CD4-positive, alpha-beta T cell (primary cell): ENCODE measurements at regions not wholly inside any gene's neighbourhood (a gene's known extent, or its start where the extent isn't known, plus 50 kb on each side); places are given as distances from the start of the nearest gene placed in this dataset.
"Not testable (repeated sequence)": the region's sequence is repeated elsewhere in the genome, so short reads cannot be mapped to it uniquely, and the experiment has no call there.

Experiments
- ATAC-seq: fragments of 200-7000 bp; cut with Tn5 transposase; one replicate; pipeline ENCODE4 v1.10.0; 2022; ENCODE audit warnings: mild to moderate bottlenecking; ENCODE audit not compliant: poor library complexity
- CTCF ChIA-PET: fragments of 350-600 bp; sonication (Branson Sonifier 250); formaldehyde crosslinking; loops from one replicate; lab custom pipeline; 2021; ENCODE audit warnings: antibody characterized with exemption, inconsistent platforms; lab: Charles Lee
- POLR2A ChIA-PET: fragments of 350-600 bp; sonication (Branson Sonifier 250); formaldehyde crosslinking; loops from one replicate; lab custom pipeline; 2021; ENCODE audit warnings: antibody characterized with exemption, inconsistent platforms; lab: Charles Lee
- DNase-seq, 14 experiments: peaks; one replicate each; pipeline ENCODE4 v3.0.0-alpha.2; 2013 to 2020; ENCODE audit warnings: mixed read lengths in 2 of 14
- H3K27ac ChIP-seq, 2 donors: one replicate each; pipeline versions ENCODE4 v1.5.1 to v1.7.0; 2013; ENCODE audit warnings: low read length in 2 of 2, low read depth in 1 of 2, mild to moderate bottlenecking in 1 of 2
- H3K27me3 ChIP-seq, 2 experiments: 1 replicate in 1 of 2; 2 replicates in 1 of 2; pipeline versions ENCODE4 v1.6.1 to v1.7.0; 2013; ENCODE audit warnings: low read length in 2 of 2, control low read depth in 1 of 2, mild to moderate bottlenecking in 1 of 2, moderate library complexity in 1 of 2; ENCODE audit not compliant: insufficient read depth in 2 of 2, control insufficient read depth in 1 of 2
- H3K36me3 ChIP-seq: one replicate; pipeline ENCODE4 v1.6.1; 2013; ENCODE audit warnings: low read length, control low read depth; ENCODE audit not compliant: insufficient read depth
- H3K4me1 ChIP-seq: one replicate; pipeline ENCODE4 v1.6.1; 2013; ENCODE audit warnings: low read length, control low read depth; ENCODE audit not compliant: insufficient read depth
- H3K4me3 ChIP-seq: one replicate; pipeline ENCODE4 v1.5.1; 2013; ENCODE audit warnings: mild to moderate bottlenecking, low read length, moderate library complexity
- H3K9me3 ChIP-seq, 2 experiments: 1 replicate in 1 of 2; 2 replicates in 1 of 2; pipeline versions ENCODE4 v1.6.1 to v1.7.0; 2013; ENCODE audit warnings: low read length in 2 of 2, mild to moderate bottlenecking in 2 of 2, control low read depth in 1 of 2, moderate library complexity in 1 of 2; ENCODE audit not compliant: control insufficient read depth in 1 of 2, insufficient read depth in 1 of 2
- H3K27ac Mint-ChIP-seq: one replicate; pipeline ENCODE4 v1.8.0; 2020; ENCODE audit warnings: mixed read lengths
- H3K27me3 Mint-ChIP-seq: one replicate; pipeline ENCODE4 v1.8.0; 2021; ENCODE audit warnings: mixed read lengths
- H3K36me3 Mint-ChIP-seq: one replicate; pipeline ENCODE4 v1.8.0; 2021; ENCODE audit warnings: low read depth, mixed read lengths
- H3K4me1 Mint-ChIP-seq: one replicate; pipeline ENCODE4 v1.8.0; 2021; ENCODE audit warnings: low read depth, mixed read lengths
- H3K4me3 Mint-ChIP-seq: one replicate; pipeline ENCODE4 v1.8.0; 2020; ENCODE audit warnings: mild to moderate bottlenecking, mixed read lengths
- H3K9me3 Mint-ChIP-seq: one replicate; pipeline ENCODE4 v1.8.0; 2020; ENCODE audit warnings: mixed read lengths
- intact Hi-C, 2 experiments: fragments of 100-400 bp; cut with DNase I in 1 of 2; cut with micrococcal nuclease in 1 of 2; formaldehyde crosslinking; loops; one replicate each; pipeline versions ENCODE4 v1.15.1 to v1.9.0; 2023 to 2025; cut with DNase I, micrococcal nuclease
- TF ChIP-seq, protein P1 (sequence below): fragments of 200-600 bp; IDR thresholded peaks from one replicate; pipeline ENCODE4 v1.8.0; 2022; ENCODE audit warnings: antibody characterized with exemption, mild to moderate bottlenecking

DNA sequence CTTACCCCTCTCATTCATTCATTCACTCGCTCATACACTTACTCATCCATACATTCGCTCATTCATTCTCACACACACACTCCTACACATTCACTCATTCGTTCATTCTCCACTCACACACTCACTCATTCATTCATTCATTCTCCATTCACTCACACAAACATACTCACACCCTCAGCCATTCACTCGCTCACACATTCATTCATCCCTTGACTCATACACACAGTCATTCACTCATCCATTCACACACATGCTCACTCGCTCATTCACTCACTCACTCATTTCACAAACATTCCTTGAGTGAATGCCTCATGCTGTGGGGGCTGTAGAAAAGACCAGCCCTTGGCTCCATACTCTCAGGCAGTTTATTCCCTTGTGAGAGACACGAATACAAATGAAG is 151.1 kb upstream of the MAMLD1 start:
- H3K27me3 ChIP-seq, result no peaks in the 10 kb centered on the region
- H3K4me3 ChIP-seq, result no peak overlapping the region
- Mint-ChIP-seq H3K27me3 (no peaks in the 10 kb centered on the region), H3K36me3 (no peaks in the 10 kb centered on the region), H3K9me3 (no peaks in the 10 kb centered on the region), H3K27ac (no peak overlapping the region), H3K4me3 (no peak overlapping the region), H3K4me1 (no peaks in the 10 kb centered on the region)
- TF ChIP-seq, protein P1, sequence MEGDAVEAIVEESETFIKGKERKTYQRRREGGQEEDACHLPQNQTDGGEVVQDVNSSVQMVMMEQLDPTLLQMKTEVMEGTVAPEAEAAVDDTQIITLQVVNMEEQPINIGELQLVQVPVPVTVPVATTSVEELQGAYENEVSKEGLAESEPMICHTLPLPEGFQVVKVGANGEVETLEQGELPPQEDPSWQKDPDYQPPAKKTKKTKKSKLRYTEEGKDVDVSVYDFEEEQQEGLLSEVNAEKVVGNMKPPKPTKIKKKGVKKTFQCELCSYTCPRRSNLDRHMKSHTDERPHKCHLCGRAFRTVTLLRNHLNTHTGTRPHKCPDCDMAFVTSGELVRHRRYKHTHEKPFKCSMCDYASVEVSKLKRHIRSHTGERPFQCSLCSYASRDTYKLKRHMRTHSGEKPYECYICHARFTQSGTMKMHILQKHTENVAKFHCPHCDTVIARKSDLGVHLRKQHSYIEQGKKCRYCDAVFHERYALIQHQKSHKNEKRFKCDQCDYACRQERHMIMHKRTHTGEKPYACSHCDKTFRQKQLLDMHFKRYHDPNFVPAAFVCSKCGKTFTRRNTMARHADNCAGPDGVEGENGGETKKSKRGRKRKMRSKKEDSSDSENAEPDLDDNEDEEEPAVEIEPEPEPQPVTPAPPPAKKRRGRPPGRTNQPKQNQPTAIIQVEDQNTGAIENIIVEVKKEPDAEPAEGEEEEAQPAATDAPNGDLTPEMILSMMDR, result no peak
- no peak overlapping the region for H3K27ac ChIP-seq
- DNase-seq, result no peak
- POLR2A ChIA-PET, result no interaction called here
- H3K36me3 ChIP-seq, result no peaks in the 10 kb centered on the region
- CTCF ChIA-PET, result no interaction called here
- intact Hi-C loops, result no loop called here
- H3K9me3 ChIP-seq, result no peaks in the 10 kb centered on the region
- H3K4me1 ChIP-seq, result no peaks in the 10 kb centered on the region
- ATAC-seq, result no peak

DNA sequence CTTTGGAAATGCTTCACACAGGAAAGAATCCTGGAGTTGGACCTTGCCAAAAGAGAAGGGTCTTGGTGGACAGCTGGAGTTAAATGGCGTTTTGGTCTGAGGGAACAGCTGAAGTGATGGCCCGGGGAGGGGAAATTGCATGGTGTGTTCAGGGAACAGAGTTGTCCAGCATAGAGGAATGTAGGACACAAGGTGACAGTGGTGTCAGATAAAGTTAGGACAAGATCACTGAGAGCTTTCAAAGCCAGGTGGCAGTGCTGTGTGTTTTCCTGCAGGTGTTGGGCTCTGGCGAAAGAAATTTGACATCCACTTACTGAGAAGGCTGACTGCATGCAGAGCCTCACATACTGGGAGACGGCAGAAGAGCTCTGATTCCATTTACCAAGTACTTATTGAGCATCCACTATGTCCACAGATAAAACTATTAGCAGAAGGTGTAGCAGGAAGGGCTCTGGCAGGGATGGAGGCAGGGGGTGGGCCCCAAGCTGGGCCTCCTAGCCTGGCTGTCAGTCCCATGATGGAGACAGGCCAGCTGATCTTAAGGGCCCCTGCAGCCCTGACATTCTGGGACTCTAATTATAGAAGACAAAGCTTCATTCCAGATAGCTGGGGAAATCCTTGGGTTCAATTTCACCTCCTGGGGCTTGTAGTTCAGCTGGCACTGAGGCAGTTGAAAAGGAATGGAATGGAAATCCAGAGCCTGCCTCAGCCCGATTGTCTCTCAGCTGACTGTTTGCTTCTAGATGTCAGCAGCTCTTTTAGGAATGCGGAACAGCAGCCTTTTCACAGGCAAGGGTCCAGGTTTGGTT is 150.2 kb upstream of the MAMLD1 start:
- H3K4me3 ChIP-seq, result no peak overlapping the region
- TF ChIP-seq, protein P1, result no peak
- ChIA-PET CTCF (no interaction called here), POLR2A (no interaction called here)
- intact Hi-C loops, result no loop called here
- H3K9me3 ChIP-seq, result no peaks in the 10 kb centered on the region
- H3K27ac Mint-ChIP-seq, result no peak overlapping the region
- no peaks in the 10 kb centered on the region for H3K36me3 ChIP-seq
- H3K4me1 Mint-ChIP-seq, result no peaks in the 10 kb centered on the region
- no peak overlapping the region for H3K4me3 Mint-ChIP-seq
- H3K36me3 Mint-ChIP-seq, result no peaks in the 10 kb centered on the region
- no peaks in the 10 kb centered on the region for H3K4me1 ChIP-seq
- H3K9me3 Mint-ChIP-seq, result no peaks in the 10 kb centered on the region
- no peaks in the 10 kb centered on the region for H3K27me3 ChIP-seq
- no peak for DNase-seq
- ATAC-seq, result no peak
- H3K27me3 Mint-ChIP-seq, result no peaks in the 10 kb centered on the region
- no peak overlapping the region for H3K27ac ChIP-seq

DNA sequence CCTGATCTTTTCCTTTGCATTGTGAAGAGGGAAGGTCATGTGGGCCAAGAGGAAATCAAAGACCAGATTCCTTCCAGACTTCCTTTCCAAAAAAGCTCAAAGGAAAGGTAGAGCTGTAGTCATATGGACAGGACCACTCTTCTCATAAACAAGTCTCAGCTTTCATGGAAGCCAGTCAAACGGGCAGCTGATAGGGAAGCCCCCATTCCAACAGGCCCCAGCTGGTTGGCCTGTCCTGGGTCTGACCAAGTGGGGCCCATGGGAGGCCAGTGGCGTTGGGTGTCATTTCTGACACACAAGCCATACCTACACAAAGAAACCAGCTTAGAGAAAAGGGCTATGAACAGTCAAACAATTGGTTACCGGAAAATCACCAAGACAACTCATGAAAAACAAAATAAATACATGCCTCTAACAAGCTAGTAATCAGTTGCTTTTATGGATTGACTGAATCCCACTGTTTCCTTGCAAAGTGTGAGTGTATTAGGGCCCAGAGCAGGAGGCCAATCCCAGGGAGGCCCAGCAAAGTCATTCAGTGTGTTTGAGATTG is 149.6 kb upstream of the MAMLD1 start:
- no peak overlapping the region for H3K27ac ChIP-seq
- ChIA-PET CTCF (no interaction called here), POLR2A (no interaction called here)
- no peaks in the 10 kb centered on the region for H3K27me3 Mint-ChIP-seq
- no peaks in the 10 kb centered on the region for H3K9me3 Mint-ChIP-seq
- H3K36me3 ChIP-seq, result no peaks in the 10 kb centered on the region
- no peaks in the 10 kb centered on the region for H3K9me3 ChIP-seq
- TF ChIP-seq, protein P1, result no peak
- H3K4me3 ChIP-seq, result no peak overlapping the region
- ATAC-seq, result no peak
- intact Hi-C loops, result no loop called here
- no peaks in the 10 kb centered on the region for H3K4me1 Mint-ChIP-seq
- no peaks in the 10 kb centered on the region for H3K36me3 Mint-ChIP-seq
- DNase-seq, result no peak
- no peaks in the 10 kb centered on the region for H3K4me1 ChIP-seq
- no peak overlapping the region for H3K4me3 Mint-ChIP-seq
- no peak overlapping the region for H3K27ac Mint-ChIP-seq
- H3K27me3 ChIP-seq, result no peaks in the 10 kb centered on the region

DNA sequence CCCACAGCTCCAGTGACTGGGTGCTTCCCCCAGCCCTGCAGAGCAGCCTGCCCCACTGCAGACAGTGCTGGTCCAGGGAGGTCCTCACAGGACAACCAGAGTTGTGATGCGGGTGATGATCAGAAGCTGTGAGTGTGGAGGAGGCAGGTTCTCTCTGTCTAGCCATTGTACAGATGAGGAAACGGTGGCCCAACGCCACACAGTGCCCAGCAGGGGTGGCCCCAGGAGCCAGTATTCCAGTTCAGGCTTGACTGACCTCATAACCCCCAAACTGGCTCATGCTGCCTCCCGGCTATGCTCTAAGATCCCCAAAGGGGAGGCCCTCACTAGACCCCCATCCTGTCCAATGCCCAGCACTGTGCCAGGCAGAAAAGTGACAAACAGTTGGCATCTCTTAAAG is 147.1 kb upstream of the MAMLD1 start:
- H3K4me3 ChIP-seq, intact Hi-C loops, H3K27me3 Mint-ChIP-seq, H3K4me1 Mint-ChIP-seq, H3K36me3 Mint-ChIP-seq, H3K4me1 ChIP-seq, ATAC-seq, H3K9me3 Mint-ChIP-seq, H3K27ac ChIP-seq, H3K9me3 ChIP-seq, DNase-seq, H3K27me3 ChIP-seq, CTCF ChIA-PET, H3K27ac Mint-ChIP-seq, H3K36me3 ChIP-seq, POLR2A ChIA-PET, H3K4me3 Mint-ChIP-seq: not testable (repeated sequence)
